GM21515 (cell line): ENCODE measurements at regions not wholly inside any gene's neighbourhood (a gene's known extent, or its start where the extent isn't known, plus 50 kb on each side); places are given as distances from the start of the nearest gene placed in this dataset.
"Not testable (repeated sequence)": the region's sequence is repeated elsewhere in the genome, so short reads cannot be mapped to it uniquely, and the experiment has no call there.

ENCODE experiments used
- ATAC-seq: cut with Tn5 transposase; IDR thresholded peaks from one replicate; pipeline ENCODE4 v1.9.1; 2021; ENCODE audit not compliant: unreplicated experiment

DNA sequence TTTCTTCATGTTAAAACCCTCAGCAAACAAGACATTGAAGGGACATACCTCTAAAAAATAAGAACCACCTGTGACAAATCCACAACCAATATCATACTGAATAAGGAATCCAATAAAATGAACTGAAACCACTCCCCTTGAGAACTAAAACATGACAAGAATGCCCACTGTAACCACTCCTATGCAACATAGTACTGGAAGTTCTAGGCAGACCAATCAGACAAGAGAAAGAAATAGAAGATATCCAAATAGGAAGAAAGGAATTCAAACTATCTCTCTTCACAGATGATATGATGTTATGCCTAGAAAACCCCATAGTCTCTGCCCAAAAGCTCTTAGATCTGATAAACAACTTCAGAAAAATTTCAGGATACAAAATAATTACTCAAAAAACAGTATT lies 887.7 kb upstream of the CDH18 start:
- not testable (repeated sequence) for ATAC-seq

DNA sequence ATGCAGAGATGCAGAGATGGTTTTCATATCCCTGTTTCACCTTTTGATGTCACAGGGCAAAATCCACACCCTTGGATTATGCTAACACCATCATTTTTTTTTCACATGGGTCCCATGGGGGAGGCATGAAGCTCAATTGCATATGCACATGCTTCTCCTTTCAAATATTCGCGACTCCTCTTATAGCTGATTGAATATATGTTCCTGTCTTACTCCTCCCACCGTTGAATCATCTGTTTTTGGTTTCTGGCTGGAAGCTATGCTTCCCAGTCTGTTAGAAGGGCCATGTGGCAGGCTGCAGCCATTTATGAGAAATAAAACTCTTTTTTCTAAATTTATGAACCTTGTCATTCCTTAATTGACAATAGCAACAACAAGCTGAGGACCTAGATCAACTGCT lies 877.9 kb upstream of the CDH18 start:
- not testable (repeated sequence) for ATAC-seq

GRCh38 chr5:20833081-20833627 lies 845.2 kb upstream of the CDH18 start:
- no peak for ATAC-seq

GRCh38 chr5:20832204-20833080 lies 844.4 kb upstream of the CDH18 start:
- no peak for ATAC-seq

GRCh38 chr5:20825951-20826350 lies 838.0 kb upstream of the CDH18 start:
- not testable (repeated sequence) for ATAC-seq

- ATAC-seq = not testable (repeated sequence)
Measured at GRCh38 chr5:20797216-20797615, 809.2 kb upstream of the CDH18 start.

DNA sequence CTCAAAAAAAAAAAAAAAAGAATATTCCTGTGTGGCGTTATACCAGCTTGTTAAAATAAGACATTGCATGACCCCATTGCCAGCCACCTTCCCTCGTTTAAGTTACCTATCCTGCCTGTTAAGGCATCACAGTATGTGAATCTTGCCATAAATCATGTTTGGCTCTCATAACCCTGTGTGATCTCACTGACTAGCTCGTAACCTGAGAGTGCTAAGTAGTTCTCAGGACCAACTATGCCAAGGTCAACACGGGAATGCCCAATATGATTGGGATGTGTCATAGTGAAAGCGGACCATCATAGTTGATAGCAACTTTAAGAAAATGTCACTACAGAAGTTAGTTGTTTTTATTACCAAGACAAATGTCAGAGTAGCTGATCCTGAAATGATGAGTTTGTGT lies 796.8 kb upstream of the CDH18 start:
- not testable (repeated sequence) for ATAC-seq

- not testable (repeated sequence) for ATAC-seq
Measured at GRCh38 chr5:20783484-20783883, 795.5 kb upstream of the CDH18 start.

- ATAC-seq = not testable (repeated sequence)
Measured at GRCh38 chr5:20771338-20771737, 783.3 kb upstream of the CDH18 start.

DNA sequence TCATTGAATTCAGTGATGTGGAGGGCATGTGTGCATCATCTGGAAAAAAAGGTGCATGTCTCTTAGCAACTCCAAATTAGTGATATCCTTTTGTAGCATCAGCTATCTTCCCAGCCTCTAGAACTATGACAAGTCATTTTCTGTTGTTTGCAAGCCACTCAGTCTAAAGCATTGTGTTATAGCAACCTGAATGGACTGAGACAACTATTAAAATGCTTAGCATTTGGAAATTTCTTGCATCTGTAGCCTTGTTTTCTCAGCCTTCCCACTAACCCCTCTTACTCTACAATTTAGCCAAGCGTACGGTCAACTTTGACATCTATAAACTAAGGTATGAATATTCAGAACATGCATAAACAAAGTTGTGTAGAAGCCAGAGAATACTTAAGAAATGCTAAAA lies 777.1 kb upstream of the CDH18 start:
- not testable (repeated sequence) for ATAC-seq

DNA sequence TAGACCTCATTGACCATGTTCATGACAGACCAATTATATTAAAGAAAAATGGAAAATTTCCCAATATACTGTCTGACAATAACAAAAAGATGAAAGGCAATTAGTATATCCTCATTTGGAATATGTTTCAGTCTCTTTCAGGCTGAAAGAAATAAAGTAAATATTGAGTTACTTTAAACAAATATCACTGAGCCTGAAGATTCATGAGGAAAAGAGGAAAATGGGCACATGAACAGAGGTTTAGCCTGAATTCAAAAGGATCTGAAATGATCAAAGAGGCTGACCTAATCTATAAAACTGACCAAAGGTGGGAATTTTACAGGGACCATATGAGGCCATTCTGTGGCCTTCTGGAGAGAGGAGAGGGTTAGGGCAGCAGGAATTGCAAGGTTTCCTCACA lies 771.5 kb upstream of the CDH18 start:
- ATAC-seq = not testable (repeated sequence)

DNA sequence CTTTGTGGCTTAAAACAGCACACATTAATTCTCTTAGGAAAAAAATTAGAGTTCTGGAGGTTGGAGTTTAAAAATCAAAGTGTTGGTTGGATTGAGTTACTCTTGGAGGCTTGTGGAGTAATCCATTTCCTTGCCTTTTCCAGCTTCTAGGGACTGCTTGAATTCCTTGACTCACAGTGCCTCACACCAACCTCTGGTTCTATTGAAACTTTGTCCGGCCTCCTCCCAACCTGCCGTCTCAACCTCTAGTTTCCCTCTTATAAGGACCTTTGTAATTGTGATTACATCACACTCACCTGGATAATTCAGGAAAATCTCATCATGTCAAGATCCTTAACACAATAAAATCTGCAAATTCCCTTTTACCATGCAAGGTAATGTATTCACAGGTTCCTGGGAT lies 764.2 kb upstream of the CDH18 start:
- not testable (repeated sequence) for ATAC-seq

DNA sequence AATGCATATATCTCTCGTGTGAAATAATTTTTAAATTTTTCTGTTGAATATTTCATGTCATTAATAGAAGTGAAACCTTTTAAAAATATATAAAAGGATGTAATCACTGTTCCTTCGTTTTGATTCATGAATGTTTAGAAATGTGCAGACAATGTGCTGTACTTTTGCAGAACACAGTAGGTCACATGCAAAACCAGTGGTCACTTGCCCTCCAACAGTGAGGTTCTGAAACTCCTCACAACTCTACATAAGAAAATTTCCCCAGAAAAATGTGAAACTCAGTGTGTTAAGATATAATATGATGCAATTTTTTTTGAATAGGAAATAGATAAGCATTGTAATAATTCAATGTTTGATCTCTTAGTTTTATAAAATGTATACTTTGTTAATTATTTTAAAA lies 747.7 kb upstream of the CDH18 start:
- peak; percentile 69 for ATAC-seq

DNA sequence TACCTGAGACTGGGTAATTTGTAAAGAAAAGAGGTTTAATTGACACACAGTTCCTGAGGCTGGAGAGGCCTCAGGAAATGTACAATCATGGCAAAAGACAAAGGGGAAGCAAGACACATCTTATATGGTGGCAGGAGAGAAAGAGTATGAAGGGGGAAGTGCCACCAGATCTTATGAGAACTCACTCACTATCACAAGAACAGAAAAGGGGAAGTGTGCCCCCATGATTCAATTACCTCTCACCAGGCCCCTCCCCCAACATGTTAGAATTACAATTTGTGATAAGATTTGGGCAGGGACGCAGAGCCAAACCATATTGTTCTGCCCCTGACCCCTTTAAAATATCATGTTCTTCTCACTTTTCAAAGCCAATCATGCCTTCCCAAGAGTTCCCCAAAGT lies 744.2 kb upstream of the CDH18 start:
- ATAC-seq = not testable (repeated sequence)

- not testable (repeated sequence) for ATAC-seq
Measured at GRCh38 chr5:20721286-20721685, 733.3 kb upstream of the CDH18 start.

DNA sequence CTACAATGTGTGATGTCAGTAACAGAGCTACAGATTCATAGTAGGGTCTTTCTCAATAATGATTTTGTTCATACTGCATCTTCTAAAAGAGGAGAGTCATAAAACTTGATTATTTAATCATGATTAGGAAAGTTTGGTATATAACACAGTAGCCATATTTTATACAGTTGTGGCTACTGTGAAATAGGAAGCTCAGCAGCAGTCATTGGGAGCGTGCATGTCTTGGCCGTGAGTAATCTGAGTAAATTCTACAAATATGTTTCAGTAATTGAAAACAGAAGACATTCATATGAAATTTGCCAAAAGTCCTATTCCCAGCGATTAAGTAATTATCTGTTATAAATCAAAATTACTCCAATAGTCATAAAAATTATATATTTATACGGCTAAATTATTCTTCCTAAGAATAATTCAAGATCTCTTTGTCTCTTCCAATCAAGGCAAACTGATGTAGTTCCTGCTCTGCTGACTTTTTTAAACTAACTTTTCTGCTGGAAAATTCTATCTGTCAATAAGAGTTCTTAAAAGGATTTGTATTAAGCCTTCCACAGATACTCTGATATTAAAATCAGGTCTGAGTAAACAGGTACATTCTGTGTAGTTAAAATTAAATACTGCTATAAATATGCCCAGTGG lies 723.6 kb upstream of the CDH18 start:
- ATAC-seq = not testable (repeated sequence)

GRCh38 chr5:20707634-20708033 lies 719.6 kb upstream of the CDH18 start:
- not testable (repeated sequence) for ATAC-seq

- ATAC-seq = no peak
Measured at GRCh38 chr5:20694121-20694520, 706.1 kb upstream of the CDH18 start.

DNA sequence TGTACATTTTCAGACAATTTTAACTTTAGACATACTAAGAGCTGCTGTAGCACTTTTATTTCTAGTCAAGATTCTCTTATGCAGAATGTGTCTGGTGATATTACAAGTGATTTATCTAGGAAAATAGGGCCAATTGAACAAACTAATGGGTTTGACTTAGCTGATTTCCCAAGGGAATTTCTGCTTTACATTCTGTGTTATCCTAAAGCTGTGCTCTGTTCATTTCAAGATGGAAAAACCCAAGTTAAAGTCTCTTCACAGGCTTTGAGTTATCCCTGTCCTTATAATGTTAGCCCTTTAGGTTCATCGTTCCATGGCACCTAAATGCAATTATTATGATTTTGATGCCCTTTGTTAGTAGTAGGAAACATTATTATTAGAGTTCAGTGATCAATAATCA lies 704.9 kb upstream of the CDH18 start:
- ATAC-seq = no peak

GRCh38 chr5:20683241-20683940 lies 695.4 kb upstream of the CDH18 start:
- ATAC-seq = no peak

GRCh38 chr5:20680718-20681302 lies 692.8 kb upstream of the CDH18 start:
- ATAC-seq = no peak
